Body of pancreas (tissue), 4 donors: ENCODE measurements at regions not wholly inside any gene's neighbourhood (a gene's known extent, or its start where the extent isn't known, plus 50 kb on each side); places are given as distances from the start of the nearest gene placed in this dataset.

Source experiments
- POLR2A ChIP-seq, 3 donors: fragments of 450-650 bp; IDR thresholded peaks; one replicate each; pipeline ENCODE4 v1.6.1; 2016; ENCODE audit warnings: antibody characterized with exemption in 3 of 3, mild to moderate bottlenecking in 2 of 3
- TF ChIP-seq, protein P1 (sequence below), 7 experiments: fragments of 450-650 bp in 4 of 7; fragments of 200-600 bp in 3 of 7; sonication (generic) in 3 of 7; IDR thresholded peaks; one replicate each; pipeline ENCODE4 v1.5.1; 2016 to 2019; ENCODE audit warnings: antibody characterized with exemption in 7 of 7

DNA sequence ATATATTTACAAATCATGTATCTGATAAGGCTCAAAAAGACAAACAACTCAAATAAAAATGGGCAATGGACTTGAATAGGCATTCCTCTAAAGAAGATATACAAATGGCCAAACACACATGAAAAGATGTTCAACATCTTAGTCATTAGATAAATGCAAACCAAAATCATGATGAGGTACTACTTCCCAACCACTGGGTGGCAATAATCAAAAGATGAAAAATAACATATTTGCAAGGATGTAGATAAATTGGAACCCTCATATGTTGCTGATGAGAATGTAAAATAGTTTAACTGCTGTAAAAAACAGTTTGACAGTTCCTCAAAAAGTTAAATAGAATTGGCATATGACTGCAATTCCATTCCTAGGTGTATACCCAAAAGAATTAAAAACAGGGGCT lies 132.3 kb downstream of the TTC32 start:
- no peak for TF ChIP-seq POLR2A (IDR thresholded peaks at IDR 0.05)
- TF ChIP-seq, protein P1, sequence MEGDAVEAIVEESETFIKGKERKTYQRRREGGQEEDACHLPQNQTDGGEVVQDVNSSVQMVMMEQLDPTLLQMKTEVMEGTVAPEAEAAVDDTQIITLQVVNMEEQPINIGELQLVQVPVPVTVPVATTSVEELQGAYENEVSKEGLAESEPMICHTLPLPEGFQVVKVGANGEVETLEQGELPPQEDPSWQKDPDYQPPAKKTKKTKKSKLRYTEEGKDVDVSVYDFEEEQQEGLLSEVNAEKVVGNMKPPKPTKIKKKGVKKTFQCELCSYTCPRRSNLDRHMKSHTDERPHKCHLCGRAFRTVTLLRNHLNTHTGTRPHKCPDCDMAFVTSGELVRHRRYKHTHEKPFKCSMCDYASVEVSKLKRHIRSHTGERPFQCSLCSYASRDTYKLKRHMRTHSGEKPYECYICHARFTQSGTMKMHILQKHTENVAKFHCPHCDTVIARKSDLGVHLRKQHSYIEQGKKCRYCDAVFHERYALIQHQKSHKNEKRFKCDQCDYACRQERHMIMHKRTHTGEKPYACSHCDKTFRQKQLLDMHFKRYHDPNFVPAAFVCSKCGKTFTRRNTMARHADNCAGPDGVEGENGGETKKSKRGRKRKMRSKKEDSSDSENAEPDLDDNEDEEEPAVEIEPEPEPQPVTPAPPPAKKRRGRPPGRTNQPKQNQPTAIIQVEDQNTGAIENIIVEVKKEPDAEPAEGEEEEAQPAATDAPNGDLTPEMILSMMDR (IDR thresholded peaks at IDR 0.05), result peak in 2 of 7 experiments; percentile 7 to 9
